ENCODE measurements at regions not wholly inside any gene's neighbourhood (a gene's known extent, or its start where the extent isn't known, plus 50 kb on each side); places are given as distances from the start of the nearest gene placed in this dataset.
A peak's percentile ranks its signal among the peaks of the same experiment; 100 is the strongest.

DNA sequence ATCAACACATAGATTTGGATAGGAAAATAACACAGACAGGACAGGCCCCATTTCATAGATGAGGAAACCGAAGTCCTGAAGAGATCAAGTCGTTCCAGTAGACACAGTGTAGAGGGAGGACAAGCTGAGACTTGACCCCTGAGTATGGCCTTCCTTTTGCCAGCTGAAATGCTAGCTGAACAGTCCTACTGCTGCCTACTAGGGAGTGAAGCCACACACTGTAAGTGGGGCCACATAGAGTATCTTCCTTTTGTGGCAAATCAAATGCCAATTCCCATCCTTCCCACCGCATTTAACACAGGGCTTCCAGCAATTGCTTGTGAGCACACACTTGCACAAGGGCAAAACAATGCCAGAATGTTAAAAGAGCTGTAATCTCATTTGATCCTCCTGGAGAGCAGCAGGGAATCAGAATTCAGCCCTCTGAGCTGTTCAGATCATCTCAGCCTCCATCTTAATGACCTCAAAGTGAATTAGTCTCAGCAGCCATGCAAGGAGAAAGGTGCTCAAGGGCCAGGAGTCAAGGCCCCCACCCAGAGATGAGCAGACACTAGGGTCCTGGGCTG, 380.5 kb downstream of the EMP1 start:
- no peak for DNase-seq (ENCODE audit: low spot score in 2 of 2)
- no peak for FAIRE-seq

DNA sequence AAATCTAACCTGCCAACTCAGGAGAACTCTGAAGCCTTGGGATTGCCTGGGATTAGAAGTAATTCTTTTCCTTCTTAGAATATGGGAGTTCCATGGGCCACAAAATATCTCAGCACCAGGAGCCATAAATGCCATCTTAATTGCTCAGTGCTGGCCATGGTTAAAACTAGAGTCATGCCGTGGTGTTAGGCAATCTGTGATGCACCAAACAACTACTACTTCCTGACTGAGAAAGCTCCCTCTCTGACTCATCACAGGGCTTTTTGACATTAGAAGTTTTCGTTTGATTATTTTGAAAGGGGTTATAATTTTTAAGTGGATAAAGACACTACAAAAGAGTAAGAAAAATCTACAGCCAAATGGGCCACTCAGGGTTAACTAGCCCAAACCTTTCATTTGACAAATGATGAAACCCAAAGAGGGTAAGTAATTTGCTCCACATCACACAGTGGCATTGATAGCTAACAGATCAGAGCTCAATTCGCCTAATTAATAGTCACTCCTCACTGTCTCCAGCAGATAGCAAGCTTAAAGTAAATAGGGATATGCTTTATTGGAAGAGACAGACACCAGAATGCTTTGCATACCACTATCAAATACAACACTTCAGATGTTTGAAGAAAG, 377.3 kb downstream of the EMP1 start:
- DNase-seq (ENCODE audit: low spot score in 2 of 2) (no peak), FAIRE-seq (no peak)

DNA sequence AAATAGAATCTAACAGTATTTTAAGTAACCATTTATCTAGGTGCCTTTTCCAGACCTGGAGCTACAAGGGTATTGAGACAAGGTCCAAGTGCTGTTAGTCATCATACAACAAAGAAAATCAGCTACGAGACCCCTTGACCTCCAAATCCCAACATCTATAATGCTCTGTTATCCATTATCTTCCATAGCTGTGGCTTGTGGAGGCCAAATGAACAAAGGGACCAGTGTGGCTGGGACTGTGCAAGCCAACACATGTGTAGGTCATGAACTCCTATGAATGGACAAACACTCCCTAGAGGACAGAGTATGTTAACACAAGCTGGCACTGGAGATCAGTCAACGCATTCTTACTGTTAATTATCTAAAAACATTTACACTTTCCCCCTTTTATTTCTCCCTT, 374.5 kb downstream of the EMP1 start:
- DNase-seq (ENCODE audit: low spot score in 2 of 2), result no peak
- FAIRE-seq, result no peak

DNA sequence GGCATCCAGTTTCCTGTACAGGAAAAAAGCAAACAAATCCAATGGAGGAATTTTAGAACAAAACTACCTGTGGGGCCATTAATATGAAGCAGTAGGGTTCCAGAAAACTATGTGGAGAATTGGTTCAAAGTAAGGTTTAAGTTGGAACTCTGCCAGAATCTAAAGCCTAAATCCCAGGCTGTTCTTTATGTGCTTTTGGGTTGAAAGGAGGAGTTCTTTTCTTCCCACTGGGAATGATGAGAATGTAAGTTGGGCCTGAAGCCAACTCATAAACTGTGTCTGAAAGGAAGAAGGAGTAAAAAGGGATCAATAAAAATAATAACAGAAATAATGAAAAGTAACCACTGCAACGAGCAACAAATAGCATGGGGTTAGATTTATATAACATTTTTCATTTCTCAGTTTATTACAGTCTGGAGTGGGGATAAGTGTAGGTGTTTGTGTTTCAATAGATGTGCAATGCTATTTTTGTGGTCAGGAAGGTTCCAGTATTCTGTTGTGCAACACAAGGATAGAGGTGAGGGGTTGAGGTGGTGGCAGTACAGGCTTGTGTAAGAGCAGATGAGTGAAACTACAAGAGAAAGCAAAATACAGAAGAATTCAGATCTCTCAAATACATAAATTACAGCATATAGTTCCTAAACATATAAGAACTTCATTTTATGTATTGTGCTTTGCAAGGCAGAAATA, 373.6 kb downstream of the EMP1 start:
- FAIRE-seq (no peak), DNase-seq (ENCODE audit: low spot score in 2 of 2) (no peak)

DNA sequence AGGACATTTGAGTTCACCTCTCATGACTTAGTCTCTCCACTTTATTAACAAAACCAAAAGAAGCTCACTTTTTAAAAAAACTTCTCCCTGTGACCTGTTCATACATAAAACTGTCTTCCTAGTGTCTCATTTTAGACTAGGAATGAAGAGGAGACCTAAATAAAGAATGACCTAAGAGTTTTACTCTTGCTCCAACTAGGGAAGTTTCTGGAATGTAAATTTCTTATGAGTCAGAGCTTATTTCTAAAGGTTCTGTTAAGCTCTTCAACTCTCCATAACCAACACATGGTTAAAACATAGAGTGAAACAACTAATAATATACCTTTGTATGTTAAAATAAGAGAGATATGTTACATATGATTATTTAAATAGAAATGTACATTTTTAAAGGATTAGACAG, 369.8 kb downstream of the EMP1 start:
- DNase-seq (ENCODE audit: low spot score in 2 of 2) (no peak), FAIRE-seq (no peak)

DNA sequence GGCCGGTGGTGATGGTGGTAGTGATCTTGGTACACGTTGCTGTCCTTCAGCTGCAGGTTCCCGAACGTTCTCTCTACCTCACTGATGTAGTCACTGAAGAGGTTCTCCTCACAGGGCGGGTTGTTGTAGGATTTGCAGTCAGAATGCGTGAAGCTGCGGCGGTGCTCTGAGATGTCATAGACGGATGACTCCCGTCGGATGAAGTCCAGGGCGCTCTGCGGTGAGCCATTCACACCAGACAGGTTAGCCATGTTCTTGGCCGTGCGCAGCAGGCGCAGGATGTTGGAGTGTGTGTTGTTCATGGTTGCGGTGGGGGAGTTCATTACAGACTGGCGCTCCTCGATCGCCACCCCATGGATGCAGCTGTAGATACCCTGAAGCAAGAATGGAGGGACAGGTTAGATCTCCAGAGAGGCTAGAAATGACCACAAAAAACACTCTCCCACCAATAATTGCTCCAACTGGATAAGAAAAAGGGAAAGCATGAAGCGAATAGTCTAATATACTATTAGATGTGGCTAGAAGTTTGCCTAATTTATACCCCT, 367.8 kb downstream of the EMP1 start:
- DNase-seq (ENCODE audit: low spot score in 2 of 2) (no peak), FAIRE-seq (no peak)

DNA sequence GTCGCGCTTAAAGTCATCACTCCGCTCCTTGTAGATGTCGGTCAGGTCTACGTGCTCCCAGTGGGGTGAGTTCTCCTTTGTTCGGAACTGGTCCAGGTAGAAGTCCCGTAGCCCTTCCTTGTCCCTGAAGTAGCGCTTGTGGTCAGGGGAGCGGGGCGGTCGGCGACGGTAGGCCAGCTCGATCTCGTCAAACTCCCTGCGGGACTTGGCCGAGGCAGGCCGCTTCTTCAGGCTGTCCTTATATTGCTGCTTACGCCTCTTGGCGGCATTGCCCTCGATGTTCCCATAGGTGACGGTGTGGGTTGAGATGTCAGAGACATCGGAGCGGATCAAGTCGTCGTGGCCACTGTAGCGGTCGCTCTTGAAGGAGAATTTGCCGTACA, 367.2 kb downstream of the EMP1 start:
- no peak for FAIRE-seq
- DNase-seq (ENCODE audit: low spot score in 2 of 2), result no peak

DNA sequence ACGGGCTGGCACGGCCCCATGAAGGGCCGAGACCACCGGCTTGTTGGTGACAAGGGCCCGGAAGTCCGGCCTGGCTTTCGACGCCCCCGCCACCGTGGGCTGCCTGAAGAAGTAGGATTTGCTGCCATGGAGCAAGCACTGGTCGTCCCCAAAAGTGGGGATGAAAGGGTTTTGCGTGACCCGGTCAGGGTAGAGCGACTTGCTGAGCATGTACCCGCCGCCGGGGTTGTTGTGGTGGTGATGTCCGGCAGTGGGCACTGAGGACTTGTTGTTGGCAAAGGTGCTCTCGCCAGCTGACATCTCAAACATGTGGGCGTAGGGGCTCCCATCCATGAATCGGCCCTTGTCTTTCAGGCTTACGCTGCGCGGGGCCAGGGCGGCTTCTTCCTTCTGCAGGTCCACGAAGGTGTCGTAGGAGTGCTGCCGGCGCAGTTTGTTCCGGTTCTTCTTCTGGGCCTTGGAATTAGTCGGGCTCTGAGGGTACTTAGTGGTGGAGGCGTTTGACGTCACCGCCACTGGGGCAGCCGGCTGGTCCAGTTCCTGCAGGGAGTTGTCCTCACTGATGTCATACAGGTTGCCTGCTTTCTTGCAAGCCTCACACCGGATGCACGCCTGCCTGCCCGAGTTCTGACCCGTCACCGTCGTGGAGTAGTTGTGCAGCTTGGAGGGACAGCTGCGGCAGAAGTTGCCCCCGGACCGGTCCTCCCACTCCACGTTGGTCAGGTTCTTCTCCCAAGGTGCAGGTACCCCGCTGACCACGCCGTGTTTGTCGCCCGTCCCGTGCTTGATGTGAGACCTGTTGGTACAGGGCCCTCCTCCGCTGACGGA, 366.6 kb downstream of the EMP1 start:
- no peak for DNase-seq (ENCODE audit: low spot score in 2 of 2)
- no peak for FAIRE-seq

DNA sequence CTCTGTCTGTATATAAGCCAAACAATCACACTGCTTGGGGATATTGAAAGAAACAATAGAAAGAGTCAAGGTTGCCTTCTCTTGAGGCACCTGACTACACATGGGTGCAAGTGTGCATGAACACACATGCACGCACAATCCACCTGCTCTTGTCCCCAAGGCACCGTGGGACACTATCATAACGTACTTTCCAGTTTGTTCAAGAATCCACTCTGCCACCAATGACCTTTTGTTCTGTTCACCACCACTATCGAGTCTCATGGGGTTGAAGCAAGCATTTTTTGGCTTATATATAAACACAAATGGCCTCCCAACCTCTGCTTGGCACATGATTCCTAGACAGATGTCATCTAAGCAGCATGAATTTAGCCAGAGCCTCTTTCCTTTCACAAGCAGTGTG, 365.4 kb downstream of the EMP1 start:
- FAIRE-seq, result no peak
- DNase-seq (ENCODE audit: low spot score in 2 of 2), result no peak

DNA sequence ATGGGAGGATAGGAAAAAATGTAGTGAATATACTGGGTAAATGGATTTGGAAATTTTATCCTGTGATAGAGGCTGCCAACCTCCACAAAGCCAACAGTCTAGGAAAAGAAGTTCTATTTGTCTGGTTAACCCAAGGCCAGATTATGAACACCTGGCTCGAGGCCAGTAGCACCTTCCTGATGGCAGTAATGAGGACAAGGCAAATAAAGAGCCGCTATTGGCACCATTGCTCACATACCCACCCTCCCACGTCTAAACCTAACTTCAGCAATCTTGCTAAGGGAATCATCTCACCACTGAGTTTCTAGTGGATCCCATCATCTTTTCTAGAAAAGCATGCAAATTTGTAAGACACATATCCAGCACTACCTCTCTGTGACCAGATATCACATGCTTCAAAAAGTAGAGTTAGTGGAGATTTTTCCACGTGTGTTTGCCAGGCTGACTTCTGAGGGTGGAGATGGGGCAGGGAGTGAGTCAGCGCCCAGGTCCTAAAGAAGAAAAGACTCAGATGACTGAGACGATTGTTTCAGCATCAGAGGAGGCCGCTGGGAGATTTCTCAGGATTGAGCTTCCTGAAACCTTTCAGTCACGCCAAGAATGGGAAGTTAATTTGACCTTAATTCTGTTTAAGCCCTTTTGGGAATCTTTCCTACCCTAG, 362.9 kb downstream of the EMP1 start:
- FAIRE-seq, result no peak

DNA sequence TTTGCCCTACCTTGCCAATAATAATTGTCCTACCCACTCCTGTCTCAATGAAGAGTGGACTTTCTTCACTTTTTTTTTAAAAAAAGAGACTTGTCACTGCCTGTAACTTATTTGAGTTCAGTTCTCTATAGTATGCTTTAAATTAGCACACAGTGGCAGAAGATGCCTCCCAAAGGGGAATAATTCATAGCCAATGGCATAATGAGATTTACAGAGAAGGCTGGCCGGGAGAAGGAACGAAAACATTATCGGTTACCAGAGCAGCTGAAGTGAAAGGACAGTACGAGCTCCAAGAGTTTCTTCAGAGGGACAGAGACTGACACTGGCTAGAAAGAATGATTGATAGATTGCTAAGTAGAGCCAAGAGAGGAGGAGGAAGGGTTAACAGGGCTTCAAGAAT, 356.3 kb downstream of the EMP1 start:
- no peak for DNase-seq (ENCODE audit: low spot score in 2 of 2)
- FAIRE-seq, result no peak

More for the DNA sequence above, 362.9 kb downstream of the EMP1 start:
- DNase-seq (ENCODE audit: low spot score in 2 of 2), result no peak

DNA sequence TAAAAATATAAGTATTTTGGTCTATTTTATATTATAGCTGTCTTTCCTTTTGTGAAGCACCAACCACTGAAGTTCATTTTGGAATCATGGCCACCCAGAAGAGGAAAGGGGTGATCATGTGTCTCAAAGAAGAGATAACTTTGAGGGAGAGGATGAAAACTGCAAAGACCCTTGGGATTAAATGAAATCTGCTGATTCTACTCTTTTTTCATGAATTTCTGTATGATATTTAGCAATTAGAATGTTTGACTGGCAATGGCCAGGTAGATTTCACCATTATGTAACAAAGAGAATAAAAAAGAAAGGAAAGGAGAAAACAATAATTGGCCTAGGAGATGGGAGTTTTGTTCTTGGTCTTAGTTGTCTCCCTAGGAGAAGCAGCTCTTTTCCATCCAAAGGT, 350.8 kb downstream of the EMP1 start:
- DNase-seq (ENCODE audit: low spot score in 2 of 2), result no peak
- no peak for FAIRE-seq

DNA sequence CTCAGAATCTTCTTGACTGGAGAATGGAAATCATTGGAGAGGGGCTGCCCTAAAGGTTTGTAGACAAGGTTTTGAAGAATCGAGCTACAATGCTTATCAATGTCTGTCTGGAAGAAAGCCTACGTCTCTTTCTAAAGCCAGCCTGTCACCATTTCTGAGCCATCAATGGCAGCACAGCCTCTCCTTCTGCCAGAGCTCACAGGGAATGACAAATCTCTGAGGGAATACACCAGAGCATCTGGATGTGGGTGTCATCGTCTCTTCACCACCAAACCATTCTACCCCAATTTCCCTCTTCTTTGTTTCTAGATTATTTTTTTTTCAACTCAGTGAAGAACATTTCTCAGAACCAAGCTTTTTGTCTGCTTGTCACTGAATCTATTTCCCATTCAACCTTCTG, 349.7 kb downstream of the EMP1 start:
- FAIRE-seq (no peak), DNase-seq (ENCODE audit: low spot score in 2 of 2) (no peak)

DNA sequence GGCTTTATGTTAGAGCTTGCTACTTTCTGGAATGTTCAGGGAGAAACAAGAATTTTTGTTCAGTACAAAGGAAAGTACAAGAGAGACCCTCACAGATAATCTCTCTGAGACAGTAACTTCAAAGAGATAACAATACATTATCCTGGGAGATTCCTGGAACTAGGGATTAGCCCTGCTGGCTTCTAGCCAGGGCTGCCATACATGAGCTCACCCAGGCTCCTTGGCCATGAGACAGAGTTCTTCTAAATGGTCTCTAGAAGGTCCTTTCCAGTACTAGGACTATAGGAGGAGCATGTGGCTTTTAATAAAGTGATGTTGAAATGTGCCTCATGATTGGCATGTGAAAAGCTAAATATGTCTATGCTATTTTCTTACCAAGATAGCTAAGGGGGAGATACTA, 342.5 kb downstream of the EMP1 start:
- no peak for FAIRE-seq
- DNase-seq (ENCODE audit: low spot score in 2 of 2), result no peak

DNA sequence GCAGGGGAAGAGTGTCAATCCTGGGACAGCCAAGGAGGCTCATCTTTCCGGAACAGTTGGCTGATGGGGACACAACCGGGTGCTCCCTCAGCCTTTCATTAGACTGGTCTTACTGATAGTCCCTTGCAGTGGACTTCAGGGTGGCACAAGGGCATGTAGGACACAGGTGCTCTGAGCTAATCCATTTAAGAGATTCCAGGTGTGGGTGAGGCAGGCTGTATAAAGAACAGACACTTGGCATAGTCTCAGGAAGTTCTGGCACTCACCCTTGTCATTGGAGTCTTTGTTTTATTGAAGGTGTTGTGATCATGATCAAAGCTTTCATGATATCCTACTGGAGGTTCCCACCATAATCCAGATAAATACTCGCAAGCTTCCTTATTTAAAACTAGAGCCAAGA, 341.6 kb downstream of the EMP1 start:
- FAIRE-seq, result no peak

DNA sequence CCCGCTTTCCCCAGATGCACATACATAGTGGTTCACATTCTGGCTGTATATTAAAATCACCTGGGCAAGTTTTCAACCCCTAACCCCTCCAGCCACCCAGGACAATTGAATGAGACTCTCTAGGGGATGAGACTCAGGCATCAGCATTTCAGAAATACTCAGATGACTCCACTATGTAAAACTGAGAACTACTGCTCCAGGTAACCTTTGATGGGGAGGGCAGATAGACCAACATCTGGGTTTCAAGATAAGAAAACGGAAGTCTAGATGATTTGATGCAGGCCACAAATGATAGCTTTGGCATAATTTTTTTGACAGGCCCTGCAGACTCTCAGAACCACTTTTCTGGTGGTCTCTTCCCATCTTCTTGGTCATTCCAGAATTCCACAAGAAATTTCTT, 341.1 kb downstream of the EMP1 start:
- DNase-seq (ENCODE audit: low spot score in 2 of 2) (no peak), FAIRE-seq (no peak)

More for the DNA sequence above, 341.6 kb downstream of the EMP1 start:
- DNase-seq (ENCODE audit: low spot score in 2 of 2), result no peak

DNA sequence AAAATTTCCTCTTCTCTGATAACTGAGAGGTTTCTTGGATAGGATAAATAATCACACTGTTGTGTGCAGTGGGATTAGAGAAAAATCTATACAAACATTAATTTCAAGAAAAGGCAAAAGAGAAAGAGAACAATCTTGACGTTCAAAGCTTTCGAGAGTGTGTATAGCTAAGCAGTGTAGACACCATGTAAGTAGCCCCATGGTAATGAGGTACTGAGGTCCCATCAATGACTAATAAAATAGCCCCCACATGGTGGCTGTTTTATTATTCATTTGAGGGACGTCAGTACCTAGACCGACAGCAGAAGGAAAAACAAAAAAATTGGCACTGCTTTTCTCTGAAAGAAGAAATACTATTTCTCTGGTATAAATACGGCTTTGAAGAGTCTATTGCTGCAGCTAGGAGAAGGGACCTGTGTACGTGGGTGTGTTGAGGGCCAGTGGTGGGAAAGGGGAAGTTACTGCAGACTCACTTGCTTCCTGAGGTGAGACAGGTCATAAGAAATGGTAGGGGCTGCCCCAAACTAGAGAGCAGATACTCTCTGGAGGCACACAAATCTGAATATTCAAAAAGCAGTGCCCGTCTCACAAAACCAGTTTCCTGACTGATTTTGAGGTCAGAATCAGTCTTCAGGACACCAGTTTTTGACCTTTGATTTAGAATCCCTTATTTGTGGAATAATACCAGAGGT, 339.8 kb downstream of the EMP1 start:
- no peak for FAIRE-seq

DNA sequence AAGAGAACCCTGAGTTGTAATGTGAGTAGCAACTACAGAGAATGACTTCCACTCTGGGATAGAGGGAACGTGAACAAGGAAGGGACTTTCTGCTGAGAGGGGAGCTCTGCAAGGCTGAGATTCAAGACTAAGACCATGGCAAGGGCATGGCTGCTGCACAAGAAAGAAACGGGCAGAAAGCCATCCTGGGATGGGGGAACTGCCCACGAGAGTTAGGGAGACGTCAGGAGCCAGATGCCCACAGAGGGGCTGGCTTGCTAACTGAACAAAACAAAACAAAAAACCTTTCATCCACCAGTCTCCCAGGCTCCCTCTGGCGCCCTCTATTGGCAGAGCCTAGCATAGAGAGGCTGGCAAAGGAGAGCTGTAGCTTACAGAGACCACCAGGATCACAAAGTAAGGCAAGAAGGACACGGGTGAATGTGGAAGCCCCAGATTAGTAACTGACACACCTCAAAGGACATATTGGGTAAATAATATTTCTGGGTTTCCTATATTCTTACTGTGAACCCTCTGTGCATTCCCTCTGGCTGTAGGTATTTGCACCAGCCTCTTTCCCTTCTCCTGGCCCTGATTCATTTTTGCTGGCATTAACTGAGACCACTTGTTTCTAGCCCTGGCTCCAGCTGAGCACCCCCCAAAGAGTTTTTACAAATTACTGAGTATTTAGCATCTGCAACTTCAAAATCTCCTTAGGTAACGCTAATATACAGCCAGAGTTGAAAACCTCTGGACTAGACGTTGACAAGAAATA, 338.3 kb downstream of the EMP1 start:
- peak; percentile 3 to 20 for DNase-seq (ENCODE audit: low spot score in 2 of 2)
- FAIRE-seq, result no peak

More for the DNA sequence above, 339.8 kb downstream of the EMP1 start:
- no peak for DNase-seq (ENCODE audit: low spot score in 2 of 2)

DNA sequence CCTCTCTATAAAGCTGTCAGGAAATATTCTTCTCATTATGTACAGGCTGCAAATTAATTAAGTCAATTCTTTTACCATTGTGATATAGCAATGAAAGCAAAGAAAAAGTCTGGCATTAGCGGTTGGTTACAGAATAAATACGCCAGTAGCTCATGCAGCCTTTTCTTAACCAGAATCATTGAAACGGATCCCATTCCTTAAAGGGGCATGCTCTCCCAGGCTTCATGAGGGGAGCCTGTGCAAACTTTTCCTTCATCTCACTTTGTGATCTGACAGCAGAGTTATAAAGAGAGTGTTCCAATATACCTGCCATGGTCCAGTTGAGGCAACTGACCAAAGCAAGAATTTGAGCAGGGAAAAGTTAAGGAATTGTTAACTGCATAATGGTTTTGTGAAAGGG, 337.7 kb downstream of the EMP1 start:
- FAIRE-seq (no peak), DNase-seq (ENCODE audit: low spot score in 2 of 2) (no peak)

Measured in frontal cortex (tissue), 3 donors.